ENCODE measurements at regions not wholly inside any gene's neighbourhood (a gene's known extent, or its start where the extent isn't known, plus 50 kb on each side); places are given as distances from the start of the nearest gene placed in this dataset.

- DNase-seq: no peak
- Mint-ChIP-seq H3K4me3 (no peak overlapping the region), H3K27ac (no peak overlapping the region), H3K36me3 (no peaks in the 10 kb centered on the region), H3K27me3 (no peaks in the 10 kb centered on the region), H3K4me1 (no peaks in the 10 kb centered on the region), H3K9me3 (peaks cover 4% of the 10 kb centered on the region)
- CTCF ChIA-PET: no interaction called here
Observed at GRCh38 chr7:110612680-110613079, 478.2 kb upstream of the LRRN3 start.

All from activated naive CD4-positive, alpha-beta T cell treated with anti-CD3 and anti-CD28 coated beads, Interleukin-2, amount 10 ng/mL, durations not matched to agents 7 days and 5 days (primary cell).